Stimulated activated CD4-positive, alpha-beta T cell treated with anti-CD3 and anti-CD28 coated beads, Interleukin-1b, Interleukin-23, amount 100 ng/mL, for 24 hours (primary cell): ENCODE measurements at regions not wholly inside any gene's neighbourhood (a gene's known extent, or its start where the extent isn't known, plus 50 kb on each side); places are given as distances from the start of the nearest gene placed in this dataset.
"Not testable (repeated sequence)": the region's sequence is repeated elsewhere in the genome, so short reads cannot be mapped to it uniquely, and the experiment has no call there.

Experiments used
- DNase-seq, 4 experiments: peaks; one replicate each; pipeline ENCODE4 v3.0.0-alpha.2; 2020; ENCODE audit warnings: low read depth in 4 of 4, low spot score in 1 of 4

DNA sequence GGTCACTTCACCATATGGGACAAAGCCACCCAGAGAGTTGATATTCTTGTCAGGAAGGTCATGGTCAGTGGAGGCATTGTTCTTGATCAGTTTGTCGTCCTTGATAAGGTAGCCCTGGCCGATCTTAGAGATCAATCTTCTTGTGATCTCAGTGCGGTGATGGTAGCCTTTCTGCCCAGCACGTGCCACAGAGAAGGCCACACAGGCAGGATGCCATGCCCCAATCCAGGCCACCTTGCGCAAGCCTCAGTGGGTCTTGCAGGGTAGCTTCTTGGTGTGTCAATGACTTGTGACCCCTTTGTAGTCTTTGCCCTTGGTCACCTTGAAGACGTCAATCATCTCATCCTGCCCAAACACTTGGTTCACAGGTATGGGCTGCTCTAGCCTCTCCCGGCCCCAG lies 143.9 kb upstream of the ASB18 start:
- DNase-seq, result no peak

DNA sequence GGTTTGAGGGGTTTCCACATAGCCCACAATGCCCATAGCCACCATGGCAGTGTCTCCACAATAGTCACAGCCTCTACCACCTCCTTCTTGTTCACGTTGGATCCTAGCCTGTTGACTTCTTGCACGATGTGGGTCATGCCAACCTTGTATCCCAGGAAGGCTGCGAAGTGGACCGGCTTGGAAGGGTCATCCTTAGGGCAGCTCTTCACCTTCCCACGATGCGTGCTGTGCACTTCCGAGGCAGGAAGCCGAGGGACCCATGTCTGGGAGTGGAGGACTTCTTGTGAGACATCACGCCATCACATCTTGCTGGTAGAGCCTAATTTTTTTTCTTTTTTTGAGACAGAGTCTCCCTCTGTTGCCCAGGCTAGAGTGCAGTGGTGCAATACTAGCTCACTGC lies 144.6 kb upstream of the ASB18 start:
- no peak for DNase-seq

DNA sequence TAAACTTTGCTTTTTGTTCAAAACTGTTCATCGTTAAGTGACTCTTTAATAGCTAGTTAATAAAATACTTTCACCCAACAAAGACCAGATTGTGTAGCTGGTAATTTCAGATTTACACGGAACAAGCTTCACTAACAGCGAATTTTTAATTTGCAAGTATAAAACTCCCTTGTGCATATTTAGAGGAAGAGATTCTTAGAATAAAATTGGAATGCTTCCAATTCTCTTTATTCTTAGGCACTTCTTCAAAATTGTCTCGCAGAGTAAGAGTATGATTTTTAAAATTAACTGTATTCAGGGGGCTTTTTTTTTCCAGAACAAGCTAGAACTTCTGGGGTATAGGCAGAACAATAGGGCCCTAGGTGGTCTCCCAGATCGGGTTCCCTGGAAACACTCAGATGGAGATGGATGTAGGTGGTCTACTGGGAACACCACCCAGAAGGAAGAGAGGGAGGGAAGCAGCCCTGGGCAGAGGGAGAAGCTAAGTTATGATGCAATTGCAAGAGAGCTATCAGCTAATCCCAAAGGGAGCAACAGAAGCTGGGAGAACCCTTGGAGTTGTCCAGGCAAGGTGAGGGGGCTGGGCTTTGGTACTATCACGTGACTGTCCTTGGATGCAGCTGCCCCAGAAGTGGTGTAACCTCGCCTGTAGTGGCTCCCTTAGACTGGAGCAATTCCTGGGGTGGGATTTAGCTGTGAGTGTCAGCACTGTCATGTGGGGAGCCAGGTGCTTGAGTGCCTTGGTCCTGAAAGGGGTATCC lies 151.7 kb upstream of the ASB18 start:
- no peak for DNase-seq

DNA sequence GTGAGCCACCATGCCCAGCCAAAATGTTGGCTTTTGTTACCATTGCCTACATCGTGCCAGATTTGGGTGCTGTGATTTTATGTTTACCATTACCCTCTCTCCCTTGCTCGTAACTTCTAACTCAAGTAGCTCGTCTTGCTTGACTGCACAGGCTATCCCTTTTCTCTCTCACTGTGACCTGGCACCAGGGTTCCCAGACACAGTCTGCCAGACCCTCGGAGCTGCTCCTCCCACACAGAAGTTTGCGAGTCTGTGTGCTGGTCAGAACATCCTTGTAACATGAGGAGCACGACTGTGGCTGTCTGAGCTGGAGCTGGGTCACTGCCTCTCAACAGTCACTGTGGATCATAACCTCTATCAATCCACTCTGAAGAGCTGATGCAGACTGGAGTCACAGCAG lies 152.5 kb upstream of the ACKR3 start:
- no peak for DNase-seq

DNA sequence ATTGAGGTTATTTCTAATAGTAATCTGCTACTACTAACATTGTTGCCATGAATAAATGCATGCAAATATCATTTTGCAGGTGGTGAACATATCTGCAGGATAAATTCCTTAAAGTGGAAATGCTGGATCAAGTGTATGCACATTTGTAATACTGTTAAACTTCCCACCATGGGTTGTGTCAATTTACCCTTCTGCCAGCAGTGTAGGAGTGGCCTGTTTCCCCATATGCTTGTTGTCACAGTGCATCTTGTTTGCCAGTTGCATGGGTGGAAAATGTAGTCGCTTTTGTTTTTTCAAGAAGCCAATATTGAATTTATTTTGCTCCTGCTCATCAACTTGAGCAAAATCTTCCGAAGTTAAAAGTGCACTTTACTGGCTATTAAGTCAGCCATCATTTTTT lies 139.0 kb upstream of the ACKR3 start:
- DNase-seq, result no peak

DNA sequence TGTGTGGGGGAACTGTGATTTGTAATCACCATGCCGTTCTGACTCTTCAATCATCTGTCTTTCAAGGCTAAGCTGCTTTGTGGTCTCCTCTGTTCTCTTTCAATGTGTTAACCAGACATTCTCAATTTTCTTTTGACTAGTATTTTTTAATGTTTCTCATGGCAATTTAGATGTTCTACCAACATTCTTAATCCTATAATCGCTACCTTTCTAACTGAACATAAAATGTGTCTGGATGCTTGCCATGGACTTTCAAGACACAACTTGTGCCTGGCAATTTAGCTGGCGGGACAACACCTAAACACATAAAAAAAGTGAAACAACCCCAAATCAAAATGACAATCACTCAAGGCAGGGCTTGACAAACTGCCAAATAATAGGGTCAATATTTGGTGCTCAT lies 135.0 kb upstream of the ACKR3 start:
- DNase-seq, result no peak

DNA sequence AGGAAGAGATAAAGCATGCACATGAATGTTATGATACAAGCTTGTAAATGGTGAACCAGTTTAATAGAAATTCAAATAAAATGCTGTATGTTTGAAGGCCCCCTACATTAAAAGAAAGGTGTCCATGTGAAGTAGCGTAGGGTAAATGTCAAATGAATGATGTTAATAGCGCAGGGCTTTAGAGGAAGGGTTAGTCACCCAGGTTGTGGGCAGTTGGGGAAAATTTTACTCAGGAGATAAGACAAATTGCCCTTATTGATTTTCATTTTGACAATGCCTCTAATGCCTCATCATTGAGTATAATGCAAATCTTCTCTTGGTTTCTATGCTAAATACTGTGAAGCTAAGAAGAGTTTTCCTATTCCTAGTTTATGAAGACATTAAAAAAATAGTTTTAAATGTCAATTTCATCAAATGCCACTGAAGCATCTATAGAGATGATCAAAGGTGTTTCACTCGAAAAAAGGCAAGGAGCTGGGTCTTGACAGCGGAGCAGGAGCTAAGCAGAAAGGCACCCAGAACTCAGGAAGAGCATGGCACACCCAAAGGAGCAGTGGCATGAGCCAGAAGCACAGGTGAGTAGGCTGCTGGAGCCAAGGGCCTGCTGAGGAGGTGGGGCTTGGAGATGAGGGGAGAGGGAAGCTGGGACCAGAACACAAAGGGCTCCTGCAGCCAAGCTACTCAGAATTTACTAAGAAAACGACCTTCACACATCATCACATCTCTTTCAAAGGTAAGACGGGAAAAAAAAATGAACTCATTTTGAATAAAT lies 129.3 kb upstream of the ACKR3 start:
- no peak for DNase-seq

DNA sequence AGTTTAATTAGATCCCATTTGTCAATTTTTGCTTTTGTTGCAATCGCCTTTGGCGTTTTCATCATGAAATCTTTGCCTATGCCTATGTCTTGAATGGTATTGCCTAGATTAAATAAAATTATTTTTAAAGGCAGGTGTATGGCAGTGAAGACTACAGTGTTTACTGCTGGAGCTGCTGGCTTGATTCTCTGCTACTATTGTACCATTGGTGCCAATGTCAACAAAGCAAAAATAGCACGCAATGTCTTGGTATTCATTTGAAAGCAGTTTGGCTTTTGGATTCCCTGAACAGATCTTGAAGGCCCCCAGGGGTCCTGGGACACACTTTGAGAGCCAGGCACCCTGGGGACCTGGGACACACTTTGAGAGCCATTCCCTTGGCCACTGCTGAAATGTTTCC lies 125.4 kb upstream of the ACKR3 start:
- DNase-seq, result no peak

DNA sequence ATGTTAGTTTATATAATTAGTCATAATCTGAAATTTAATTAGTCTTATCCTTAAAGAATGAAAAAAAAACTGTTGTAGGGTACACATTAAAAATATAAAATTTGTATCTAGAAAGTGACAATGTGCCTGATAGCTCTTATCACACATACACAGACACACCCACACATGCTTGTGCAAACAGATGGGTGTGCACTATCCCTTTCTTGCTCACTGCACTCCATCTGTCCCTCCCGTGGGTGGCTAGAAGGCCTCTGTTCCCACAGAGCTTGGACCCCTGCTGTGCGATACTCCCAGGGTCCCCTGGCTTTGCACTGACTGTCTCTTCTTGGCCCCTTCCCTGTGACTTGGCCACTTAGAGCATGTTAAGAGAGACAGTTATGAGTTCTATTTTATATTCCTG lies 123.9 kb upstream of the ACKR3 start:
- DNase-seq, result no peak

DNA sequence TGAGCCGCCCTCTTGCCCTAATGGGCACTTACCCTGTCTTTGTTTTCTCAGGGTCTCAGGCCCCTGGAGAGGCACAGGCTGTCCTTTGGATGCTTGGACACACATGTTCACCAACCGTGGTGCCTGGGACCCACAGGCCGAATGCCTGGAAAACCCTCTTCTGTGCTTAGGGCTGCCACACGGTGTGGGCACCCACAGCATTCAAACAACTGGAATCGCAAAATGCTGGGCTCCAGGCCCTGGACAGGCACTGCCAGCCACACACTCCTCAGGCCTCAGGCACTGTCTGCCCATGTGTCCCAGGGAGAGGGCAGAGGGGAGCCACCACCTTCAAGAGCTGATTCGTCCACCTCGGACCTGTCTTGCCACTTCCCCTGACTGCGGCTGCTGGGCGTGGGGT lies 123.1 kb upstream of the ACKR3 start:
- no peak for DNase-seq

DNA sequence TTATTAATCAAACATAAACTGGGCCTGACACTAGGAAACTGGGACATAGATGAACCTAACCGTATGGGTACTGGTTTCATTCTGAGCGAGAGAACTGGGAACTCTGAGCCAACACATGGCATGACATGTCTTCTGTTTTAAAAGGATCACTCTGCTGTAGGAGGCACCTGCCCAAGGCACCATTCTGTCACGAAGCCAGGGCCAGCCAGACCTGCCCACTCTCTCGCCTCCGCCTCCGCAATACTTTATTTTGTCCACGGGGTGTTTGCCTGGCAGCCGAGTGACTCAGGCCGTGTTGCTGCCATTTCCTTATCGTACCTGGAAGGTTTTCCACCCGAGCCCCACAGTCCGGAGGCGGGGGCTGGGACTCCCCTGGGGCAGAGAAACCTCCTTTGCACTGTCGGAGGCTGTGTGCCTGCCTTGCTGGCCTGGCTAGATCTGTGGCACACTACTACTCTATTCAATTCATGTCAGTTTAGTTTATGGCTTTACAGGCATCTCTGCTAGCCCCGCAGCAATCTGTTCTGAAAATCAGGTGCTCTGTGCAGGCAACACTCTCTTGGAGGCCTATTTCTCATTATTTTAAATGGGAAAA lies 120.4 kb upstream of the ACKR3 start:
- DNase-seq, result no peak

DNA sequence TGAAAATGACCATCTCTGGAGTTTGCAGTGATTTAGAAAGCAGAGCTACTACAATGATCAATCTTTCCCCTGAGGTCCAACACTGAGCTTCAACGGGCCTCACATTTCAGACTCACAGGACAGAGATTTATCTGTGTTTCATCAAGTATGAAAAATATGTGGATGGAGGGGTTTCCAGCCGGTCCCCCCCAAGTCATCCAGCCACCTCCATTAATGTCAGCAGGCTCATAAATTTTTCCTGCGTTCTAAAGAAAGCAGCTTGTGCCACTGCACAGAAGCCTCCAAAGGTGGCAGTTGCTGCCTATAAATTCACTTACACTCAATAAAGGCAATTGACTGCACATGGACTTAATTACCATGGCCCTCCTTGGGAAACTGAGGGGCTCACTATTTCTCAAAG lies 117.4 kb upstream of the ACKR3 start:
- no peak for DNase-seq

DNA sequence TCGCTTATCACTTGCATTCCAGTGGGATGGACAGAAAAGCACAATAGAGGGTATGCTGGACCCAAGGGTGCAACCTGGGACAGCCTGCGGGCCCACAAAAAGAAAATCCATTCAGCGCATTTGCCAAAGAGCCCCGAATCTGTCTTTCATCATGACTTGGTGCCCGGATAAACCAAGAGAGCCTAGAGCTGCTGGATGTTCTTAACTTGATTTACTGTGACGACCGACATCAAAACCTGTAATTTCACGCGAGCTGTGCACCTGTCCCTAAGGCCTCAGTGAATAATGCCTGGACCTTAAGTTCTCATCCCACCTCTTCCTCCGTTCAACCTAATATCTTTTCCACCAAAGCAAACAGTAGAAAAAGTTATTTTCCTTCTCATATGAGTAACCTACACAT lies 115.5 kb upstream of the ACKR3 start:
- DNase-seq, result no peak

DNA sequence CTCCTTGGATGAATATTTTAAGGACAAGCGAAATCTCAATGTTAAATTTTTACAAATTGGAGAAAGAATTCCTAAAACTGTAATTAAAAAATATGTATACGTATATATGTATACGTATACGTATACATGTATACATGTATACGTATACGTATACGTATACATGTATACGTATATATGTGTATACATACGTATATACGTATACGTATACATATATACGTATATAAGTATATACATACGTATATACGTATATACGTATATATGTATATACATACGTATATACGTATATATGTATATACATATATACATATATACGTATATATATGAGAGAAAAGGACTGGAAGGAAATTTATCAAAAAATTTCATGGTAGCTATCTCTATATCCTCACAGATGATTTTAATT lies 110.2 kb upstream of the ACKR3 start:
- DNase-seq, result no peak

DNA sequence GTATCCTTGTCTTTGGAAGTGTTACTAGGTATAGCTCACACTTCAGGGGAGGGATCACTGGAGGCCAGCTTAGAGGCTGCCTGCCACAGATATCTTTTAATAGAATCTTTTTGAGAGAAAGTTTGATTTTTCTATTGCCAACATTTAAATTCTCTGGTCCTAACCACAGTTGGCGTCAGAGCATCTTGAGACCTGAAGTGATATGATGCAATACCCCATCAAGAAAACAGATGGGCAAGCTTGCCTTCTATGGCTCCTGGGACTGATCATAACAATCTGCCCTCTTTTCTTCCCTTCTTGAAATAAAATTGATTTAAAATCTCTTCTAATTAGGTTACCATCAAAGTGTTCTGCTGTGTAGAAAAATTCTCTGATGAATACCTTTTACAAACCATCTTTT lies 105.5 kb upstream of the ACKR3 start:
- no peak for DNase-seq

DNA sequence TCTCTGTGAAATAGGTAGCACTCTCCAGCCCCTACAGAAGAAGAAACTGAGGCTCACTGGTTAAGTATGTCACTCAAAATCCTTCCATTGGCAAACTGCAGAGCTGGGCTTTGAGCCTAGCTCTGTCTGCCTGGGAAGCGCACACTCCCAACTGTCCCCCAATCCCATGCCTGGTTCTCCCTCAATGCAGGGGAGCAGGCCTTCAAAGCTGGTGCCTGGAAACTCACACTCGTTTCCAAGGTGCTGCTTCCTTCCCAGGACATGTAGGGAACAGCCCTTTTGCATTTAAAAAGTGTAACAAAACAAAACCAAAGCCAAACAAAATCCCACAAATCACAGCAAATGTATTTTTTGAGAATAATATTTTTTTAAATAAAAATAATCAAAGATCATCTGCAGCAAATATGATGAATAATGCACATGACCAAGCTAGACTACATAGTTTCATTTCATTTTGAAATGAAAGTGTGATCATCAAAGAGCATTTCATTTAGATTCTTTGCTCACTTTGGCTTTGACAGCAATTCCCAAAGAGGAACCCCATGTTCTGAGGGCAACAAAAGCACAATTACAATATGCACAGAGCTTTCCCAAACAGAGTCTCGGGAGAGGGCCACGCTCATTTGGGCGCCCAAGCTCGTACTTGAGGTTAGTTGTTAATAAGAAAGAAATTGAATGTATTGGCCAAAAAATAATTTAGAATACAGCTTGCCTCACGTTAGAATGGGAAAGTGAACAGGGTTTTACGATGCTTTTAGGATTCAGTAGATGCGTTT lies 96.7 kb upstream of the ACKR3 start:
- no peak for DNase-seq

DNA sequence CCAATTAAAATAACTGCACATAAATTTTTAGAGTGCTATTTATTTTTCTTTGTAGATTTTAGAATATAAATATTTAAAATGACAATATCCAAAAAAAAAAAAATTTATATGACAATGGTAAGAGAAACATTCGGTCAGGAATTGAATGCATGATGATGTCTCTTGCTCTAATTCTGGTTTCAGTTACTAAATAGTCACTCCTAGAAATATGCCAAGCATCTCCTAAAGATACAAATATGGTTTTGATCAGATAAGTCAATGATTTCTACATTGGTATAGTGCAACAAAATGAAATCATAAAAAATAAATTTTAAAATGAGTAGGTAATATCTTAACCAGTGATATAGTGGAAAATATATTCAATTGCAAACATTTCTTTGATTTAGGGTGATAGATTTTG lies 95.9 kb upstream of the ACKR3 start:
- no peak for DNase-seq

DNA sequence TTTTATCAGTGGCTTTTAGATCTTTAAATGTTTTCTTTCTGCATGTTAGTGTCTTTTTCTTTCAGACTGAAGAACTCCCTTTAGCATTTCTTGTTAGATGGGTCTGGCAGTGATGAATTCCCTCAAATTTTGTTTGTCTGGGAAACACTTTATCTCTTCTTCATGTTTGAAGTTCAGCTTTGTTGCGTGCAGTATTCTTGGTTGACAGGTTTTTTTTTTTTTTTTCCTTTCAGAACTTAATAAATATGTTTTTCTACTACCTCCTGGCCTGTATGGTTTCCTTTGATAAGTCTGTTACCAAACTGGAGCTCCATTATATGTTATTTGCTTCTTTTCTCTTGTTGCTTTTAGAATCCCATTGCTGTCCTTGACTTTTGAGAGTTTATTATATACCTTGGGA lies 89.8 kb upstream of the ACKR3 start:
- no peak for DNase-seq

DNA sequence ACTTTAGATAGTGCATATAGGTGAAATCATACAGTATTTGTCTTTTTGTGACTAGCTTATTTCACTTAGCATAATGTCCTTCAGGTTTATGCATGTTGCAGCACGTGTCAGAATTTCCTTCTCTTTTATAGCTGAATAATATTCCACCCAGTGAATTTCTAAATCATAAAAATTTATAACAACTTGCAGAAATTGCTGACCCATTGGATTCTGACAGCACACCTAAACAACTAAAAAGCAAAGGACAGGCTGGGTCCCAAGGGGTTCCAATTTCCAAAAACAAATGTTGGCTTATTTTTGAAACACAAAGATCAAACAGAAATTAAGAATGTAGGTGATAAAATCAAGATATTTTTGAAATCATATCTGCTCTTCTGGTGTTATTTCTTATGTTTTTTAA lies 86.5 kb upstream of the ACKR3 start:
- DNase-seq, result no peak

DNA sequence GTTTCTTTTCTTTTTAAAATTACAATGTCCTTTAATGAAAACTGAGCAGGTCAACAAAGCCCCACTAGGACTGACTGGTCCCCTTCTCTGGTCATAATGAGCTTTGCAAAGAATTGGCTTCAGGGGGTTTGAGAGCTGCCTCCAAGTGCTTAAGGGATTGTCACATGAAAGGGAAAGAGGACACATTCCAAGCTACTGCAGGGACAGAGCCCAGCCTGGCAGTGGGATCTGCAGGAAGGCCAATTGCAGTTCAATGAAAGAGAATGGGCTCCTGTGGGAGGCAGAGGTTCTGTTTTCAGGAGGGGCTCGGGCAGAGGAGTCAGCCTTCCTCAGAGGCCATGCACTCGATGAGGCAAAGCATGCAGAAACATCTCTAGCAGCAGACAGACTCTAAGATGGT lies 84.1 kb upstream of the ACKR3 start:
- DNase-seq, result no peak

DNA sequence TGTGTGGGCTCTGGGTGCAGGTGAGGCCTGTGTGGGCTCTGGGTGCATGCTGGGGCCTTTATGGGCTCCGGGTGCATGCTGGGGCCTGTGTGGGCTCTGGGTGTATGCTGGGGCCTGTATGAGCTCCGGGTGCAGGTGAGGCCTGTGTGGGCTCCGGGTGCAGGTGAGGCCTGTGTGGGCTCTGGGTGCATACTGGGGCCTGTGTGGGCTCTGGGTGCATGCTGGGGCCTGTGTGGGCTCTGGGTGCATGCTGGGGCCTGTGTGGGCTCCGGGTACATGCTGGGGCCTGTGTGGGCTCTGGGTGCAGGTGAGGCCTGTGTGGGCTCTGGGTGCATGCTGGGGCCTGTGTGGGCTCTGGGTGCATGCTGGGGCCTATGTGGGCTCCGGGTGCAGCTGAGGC lies 80.5 kb upstream of the ACKR3 start:
- not testable (repeated sequence) for DNase-seq

DNA sequence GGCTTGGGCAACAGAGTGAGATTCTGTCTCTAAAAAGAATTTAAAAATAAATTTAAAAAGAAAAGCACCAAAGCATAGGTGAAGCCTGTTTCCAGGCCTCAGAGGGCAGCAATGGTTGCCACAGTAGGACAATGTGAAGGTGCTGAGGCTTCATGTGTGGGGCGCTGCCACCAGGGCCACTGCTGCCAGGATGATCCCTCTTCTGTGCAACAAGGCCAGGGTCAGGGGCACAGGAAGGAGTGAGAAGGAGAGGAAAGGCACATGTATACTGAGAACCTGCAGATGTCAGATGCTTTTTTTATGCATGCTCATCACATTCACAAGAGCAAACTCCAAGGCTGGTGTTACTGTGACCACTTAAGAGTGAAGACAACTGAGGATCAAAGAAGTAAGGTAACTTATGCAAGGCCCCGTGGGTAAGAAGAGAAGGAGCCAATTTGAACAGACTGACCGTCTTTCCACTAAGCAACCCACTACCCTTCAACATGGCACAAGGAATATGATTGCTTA lies 79.7 kb upstream of the ACKR3 start:
- no peak for DNase-seq
